ENCODE measurements at regions not wholly inside any gene's neighbourhood (a gene's known extent, or its start where the extent isn't known, plus 50 kb on each side); places are given as distances from the start of the nearest gene placed in this dataset.
"Not testable (repeated sequence)": the region's sequence is repeated elsewhere in the genome, so short reads cannot be mapped to it uniquely, and the experiment has no call there.

GRCh38 chr1:188170411-188170810 lies 1341.7 kb downstream of the PLA2G4A start:
- Histone ChIP-seq H4K20me1 (no peaks in the 10 kb centered on the region), H3K27ac (no peak overlapping the region), H3K4me2 (no peak overlapping the region), H3K4me1 (no peaks in the 10 kb centered on the region), H3K4me3 (no peak overlapping the region), H3K9me3 (no peaks in the 10 kb centered on the region), H3K36me3 (no peaks in the 10 kb centered on the region), H3K27me3 (no peaks in the 10 kb centered on the region), H3K9ac (no peak overlapping the region)
- TF ChIP-seq Cebpa-rat (IDR thresholded peaks at IDR 0.05), result no peak

- Histone ChIP-seq H3K9ac (no peak overlapping the region), H4K20me1 (no peaks in the 10 kb centered on the region), H3K4me3 (no peak overlapping the region), H3K27me3 (no peaks in the 10 kb centered on the region), H3K36me3 (no peaks in the 10 kb centered on the region), H3K4me1 (no peaks in the 10 kb centered on the region), H3K4me2 (no peak overlapping the region), H3K27ac (no peak overlapping the region), H3K9me3 (no peaks in the 10 kb centered on the region)
- no peak for TF ChIP-seq Cebpa-rat (IDR thresholded peaks at IDR 0.05)
Observed at GRCh38 chr1:188170935-188171334, 1342.2 kb downstream of the PLA2G4A start.

GRCh38 chr1:188182063-188182462 lies 1353.3 kb downstream of the PLA2G4A start:
- H3K36me3 ChIP-seq, H3K4me2 ChIP-seq, H4K20me1 ChIP-seq, H3K27ac ChIP-seq, H3K27me3 ChIP-seq, H3K9ac ChIP-seq, H3K4me3 ChIP-seq, H3K4me1 ChIP-seq: not testable (repeated sequence)
- H3K9me3 ChIP-seq, result peaks cover 18% of the 10 kb centered on the region

- H3K27ac ChIP-seq, result no peak overlapping the region
- H4K20me1 ChIP-seq, result no peaks in the 10 kb centered on the region
- no peaks in the 10 kb centered on the region for H3K9me3 ChIP-seq
- H3K4me3 ChIP-seq, result no peak overlapping the region
- no peak overlapping the region for H3K9ac ChIP-seq
- no peaks in the 10 kb centered on the region for H3K27me3 ChIP-seq
- H3K4me1 ChIP-seq, result no peaks in the 10 kb centered on the region
- H3K4me2 ChIP-seq, result no peak overlapping the region
- no peak for TF ChIP-seq Cebpa-rat (IDR thresholded peaks at IDR 0.05)
- no peaks in the 10 kb centered on the region for H3K36me3 ChIP-seq
Observed at GRCh38 chr1:188188317-188188716, 1359.6 kb downstream of the PLA2G4A start.

- Histone ChIP-seq H3K36me3 (no peaks in the 10 kb centered on the region), H3K9ac (no peak overlapping the region), H3K9me3 (0 out of 2 replicates have a peak, but pooled peaks cover 5% of the 10 kb centered on the region), H4K20me1 (no peaks in the 10 kb centered on the region), H3K4me1 (no peaks in the 10 kb centered on the region), H3K4me2 (no peak overlapping the region), H3K4me3 (no peak overlapping the region), H3K27me3 (no peaks in the 10 kb centered on the region), H3K27ac (no peak overlapping the region)
- TF ChIP-seq Cebpa-rat (IDR thresholded peaks at IDR 0.05), result no peak
Observed at GRCh38 chr1:188194916-188195315, 1366.2 kb downstream of the PLA2G4A start.

GRCh38 chr1:188218289-188218688 lies 1389.5 kb downstream of the PLA2G4A start:
- Histone ChIP-seq H3K27ac (no peak overlapping the region), H3K36me3 (no peaks in the 10 kb centered on the region), H4K20me1 (no peaks in the 10 kb centered on the region), H3K4me3 (no peak overlapping the region), H3K4me1 (no peaks in the 10 kb centered on the region), H3K9ac (no peak overlapping the region), H3K4me2 (no peak overlapping the region), H3K9me3 (no peaks in the 10 kb centered on the region), H3K27me3 (no peaks in the 10 kb centered on the region)
- TF ChIP-seq Cebpa-rat (IDR thresholded peaks at IDR 0.05), result peak; percentile 61; the same call in 1 of the 2 replicates

GRCh38 chr1:188220051-188220450 lies 1391.3 kb downstream of the PLA2G4A start:
- Histone ChIP-seq H3K36me3 (no peaks in the 10 kb centered on the region), H3K27ac (no peak overlapping the region), H3K27me3 (no peaks in the 10 kb centered on the region), H3K9me3 (no peaks in the 10 kb centered on the region), H3K4me3 (no peak overlapping the region), H3K4me2 (no peak overlapping the region), H3K4me1 (no peaks in the 10 kb centered on the region), H3K9ac (no peak overlapping the region), H4K20me1 (no peaks in the 10 kb centered on the region)
- no peak for TF ChIP-seq Cebpa-rat (IDR thresholded peaks at IDR 0.05)

- H4K20me1 ChIP-seq, result no peaks in the 10 kb centered on the region
- no peak overlapping the region for H3K4me2 ChIP-seq
- no peaks in the 10 kb centered on the region for H3K9me3 ChIP-seq
- H3K27ac ChIP-seq, result no peak overlapping the region
- no peaks in the 10 kb centered on the region for H3K4me1 ChIP-seq
- no peak overlapping the region for H3K9ac ChIP-seq
- H3K4me3 ChIP-seq, result no peak overlapping the region
- no peak for TF ChIP-seq Cebpa-rat (IDR thresholded peaks at IDR 0.05)
- no peaks in the 10 kb centered on the region for H3K36me3 ChIP-seq
- no peaks in the 10 kb centered on the region for H3K27me3 ChIP-seq
Observed at GRCh38 chr1:188224263-188224662, 1395.5 kb downstream of the PLA2G4A start.

GRCh38 chr1:188225975-188226374 lies 1397.2 kb downstream of the PLA2G4A start:
- no peaks in the 10 kb centered on the region for H3K27me3 ChIP-seq
- no peaks in the 10 kb centered on the region for H3K9me3 ChIP-seq
- no peak overlapping the region for H3K4me2 ChIP-seq
- H4K20me1 ChIP-seq, result no peaks in the 10 kb centered on the region
- no peak overlapping the region for H3K27ac ChIP-seq
- H3K9ac ChIP-seq, result no peak overlapping the region
- no peaks in the 10 kb centered on the region for H3K36me3 ChIP-seq
- H3K4me1 ChIP-seq, result no peaks in the 10 kb centered on the region
- TF ChIP-seq Cebpa-rat (IDR thresholded peaks at IDR 0.05), result no peak
- H3K4me3 ChIP-seq, result no peak overlapping the region

- no peaks in the 10 kb centered on the region for H3K4me1 ChIP-seq
- H4K20me1 ChIP-seq, result no peaks in the 10 kb centered on the region
- H3K9ac ChIP-seq, result no peak overlapping the region
- TF ChIP-seq Cebpa-rat (IDR thresholded peaks at IDR 0.05), result no peak
- no peak overlapping the region for H3K4me3 ChIP-seq
- H3K9me3 ChIP-seq, result no peaks in the 10 kb centered on the region
- H3K27me3 ChIP-seq, result no peaks in the 10 kb centered on the region
- H3K4me2 ChIP-seq, result no peak overlapping the region
- H3K36me3 ChIP-seq, result no peaks in the 10 kb centered on the region
- no peak overlapping the region for H3K27ac ChIP-seq
Observed at GRCh38 chr1:188228623-188229022, 1399.9 kb downstream of the PLA2G4A start.

- no peak for TF ChIP-seq Cebpa-rat (IDR thresholded peaks at IDR 0.05)
- Histone ChIP-seq H3K27ac (no peak overlapping the region), H3K27me3 (no peaks in the 10 kb centered on the region), H4K20me1 (no peaks in the 10 kb centered on the region), H3K36me3 (no peaks in the 10 kb centered on the region), H3K4me1 (peaks cover 24% of the 10 kb centered on the region), H3K4me3 (no peak overlapping the region), H3K9me3 (no peaks in the 10 kb centered on the region), H3K9ac (no peak overlapping the region), H3K4me2 (no peak overlapping the region)
Observed at GRCh38 chr1:188237573-188238348, 1409.0 kb downstream of the PLA2G4A start.

Data from BLaER1 (cell line).